A549 (cell line): ENCODE measurements at regions not wholly inside any gene's neighbourhood (a gene's known extent, or its start where the extent isn't known, plus 50 kb on each side); places are given as distances from the start of the nearest gene placed in this dataset.

Experiments used
- ATAC-seq, 2 experiments: fragments of 200-7000 bp in 1 of 2; fragments of >200 bp in 1 of 2; cut with Nextera tagmentation in 1 of 2; cut with Tn5 transposase in 1 of 2; 3 replicates each; pipeline versions ENCODE4 v1.8.0 to v1.9.1; 2018 to 2020; ENCODE audit warnings: mild to moderate bottlenecking in 1 of 2, moderate library complexity in 1 of 2
- CTCF ChIA-PET: fragments of 300-600 bp; sonication (Branson Sonifier 250); formaldehyde crosslinking; extraction: SDS; loops from one replicate; lab custom pipeline; 2021; ENCODE audit warnings: antibody characterized with exemption, inconsistent platforms; lab: Yijun Ruan, JAX
- POLR2A ChIA-PET: fragments of 350-600 bp; formaldehyde crosslinking; extraction: SDS; loops from one replicate; lab custom pipeline; 2021; ENCODE audit warnings: antibody characterized with exemption, inconsistent platforms; lab: Yijun Ruan, JAX
- DNase-seq, 2 experiments: peaks; one replicate each; pipeline versions ENCODE4 v3.0.0 to v3.0.0-alpha.2; 2011 to 2016; ENCODE audit warnings: low read depth in 1 of 2, low spot score in 1 of 2
- FAIRE-seq: peaks from 2 replicates; lab custom pipeline; 2011; peaks lifted over from hg19 to GRCh38; lab: Jason Lieb, UNC
- H3K27ac ChIP-seq, 2 experiments: fragments of >200 bp; sonication (Bioruptor Twin); formaldehyde crosslinking; 3 replicates each; pipeline ENCODE4 v1.5.1; 2016 to 2017
- H3K4me1 ChIP-seq: fragments of >200 bp; sonication (Bioruptor Twin); formaldehyde crosslinking; 3 replicates; pipeline ENCODE4 v1.6.1; 2016
- H3K4me2 ChIP-seq: fragments of >200 bp; sonication (Bioruptor Twin); formaldehyde crosslinking; 3 replicates; pipeline ENCODE4 v1.6.1; 2016
- H3K4me3 ChIP-seq: fragments of >200 bp; sonication (Bioruptor Twin); formaldehyde crosslinking; 3 replicates; pipeline ENCODE4 v1.5.1; 2016
- H3K9me3 ChIP-seq: fragments of >200 bp; sonication (Bioruptor Twin); formaldehyde crosslinking; 3 replicates; pipeline ENCODE4 v1.6.1; 2016
- BCL3 ChIP-seq: fragments of >200 bp; sonication (Bioruptor Twin); formaldehyde crosslinking; IDR thresholded peaks from 3 replicates; pipeline ENCODE4 v1.6.1; 2016
- CBX2 ChIP-seq: fragments of 200-600 bp; sonication (generic); IDR thresholded peaks from 2 replicates; pipeline ENCODE4 v1.6.1; 2016; ENCODE audit warnings: low read depth, mild to moderate bottlenecking, borderline replicate concordance
- CHD2 ChIP-seq: fragments of 150-350 bp; IDR thresholded peaks from 2 replicates; pipeline ENCODE4 v1.6.1; 2014; ENCODE audit warnings: low read length; ENCODE audit not compliant: partially characterized antibody
- CTCF ChIP-seq: fragments of >200 bp; sonication (Bioruptor Twin); formaldehyde crosslinking; IDR thresholded peaks from 3 replicates; pipeline ENCODE4 v1.5.1; 2016
- E2F6 ChIP-seq: IDR thresholded peaks from 2 replicates; pipeline ENCODE4 v1.6.1; 2012; ENCODE audit warnings: low read depth, borderline replicate concordance
- EHF ChIP-seq: fragments of 250-450 bp; sonication (Bioruptor Pico); IDR thresholded peaks from 2 replicates; pipeline ENCODE4 v1.5.0; 2020; ENCODE audit warnings: mild to moderate bottlenecking
- FOSL2 ChIP-seq, 2 experiments: fragments of 450-650 bp in 1 of 2; fragments of >200 bp in 1 of 2; sonication (Bioruptor Twin) in 1 of 2; formaldehyde crosslinking; IDR thresholded peaks; 2 replicates each; pipeline versions ENCODE4 v1.5.0 to v1.6.1; 2016 to 2020; ENCODE audit warnings: mild to moderate bottlenecking in 1 of 2, moderate library complexity in 1 of 2
- HDAC2 ChIP-seq: fragments of 200-600 bp; sonication (generic); IDR thresholded peaks from 2 replicates; pipeline ENCODE4 v1.6.1; 2016
- HMGXB4 ChIP-seq: fragments of 250-450 bp; sonication (Bioruptor Pico); IDR thresholded peaks from 2 replicates; pipeline ENCODE4 v1.5.0; 2021; ENCODE audit warnings: mild to moderate bottlenecking, moderate library complexity, borderline replicate concordance
- JUNB ChIP-seq: fragments of >200 bp; sonication (Bioruptor Twin); formaldehyde crosslinking; IDR thresholded peaks from 2 replicates; pipeline ENCODE4 v1.6.1; 2016
- MAFK ChIP-seq: fragments of 450-650 bp; IDR thresholded peaks from 2 replicates; pipeline ENCODE4 v1.6.1; 2014; ENCODE audit not compliant: partially characterized antibody
- NPAS2 ChIP-seq: fragments of 250-450 bp; sonication (Bioruptor Pico); IDR thresholded peaks from 2 replicates; pipeline ENCODE4 v1.8.0; 2022; ENCODE audit warnings: mild to moderate bottlenecking, moderate library complexity, borderline replicate concordance
- POLR2AphosphoS2 ChIP-seq: conservative IDR thresholded peaks from 2 replicates; pipeline ENCODE4 v1.6.1; 2012; ENCODE audit warnings: low read length, improper control_type of control experiment, inconsistent platforms
- REST ChIP-seq: fragments of 200-600 bp; sonication (generic); IDR thresholded peaks from 2 replicates; pipeline ENCODE4 v1.6.1; 2016; ENCODE audit warnings: antibody characterized with exemption, mild to moderate bottlenecking, moderate library complexity
- RNF2 ChIP-seq: fragments of 200-600 bp; sonication (generic); IDR thresholded peaks from 2 replicates; pipeline ENCODE4 v1.6.1; 2016; ENCODE audit warnings: low read depth, mild to moderate bottlenecking, antibody characterized with exemption, moderate library complexity, borderline replicate concordance
- SREBF2 ChIP-seq: fragments of 450-650 bp; IDR thresholded peaks from 2 replicates; pipeline ENCODE4 v1.6.1; 2014; ENCODE audit warnings: mild to moderate bottlenecking, moderate library complexity
- TP53 ChIP-seq: fragments of 250-450 bp; sonication (Bioruptor Pico); IDR thresholded peaks from 2 replicates; pipeline ENCODE4 v1.5.0; 2021; ENCODE audit warnings: mild to moderate bottlenecking, moderate library complexity
- USF2 ChIP-seq: fragments of 450-650 bp; IDR thresholded peaks from 2 replicates; pipeline ENCODE4 v1.6.1; 2014; ENCODE audit warnings: antibody characterized with exemption
- ZFP36 ChIP-seq: fragments of 450-650 bp; IDR thresholded peaks from 2 replicates; pipeline ENCODE4 v1.6.1; 2014; ENCODE audit warnings: borderline replicate concordance; ENCODE audit not compliant: partially characterized antibody
- WGBS: methylation state at CpG from one replicate; pipeline ENCODE4 v1.1.6; 2017; ENCODE audit errors: missing lambda C conversion rate; 5-methylcytosine and 5-hydroxymethylcytosine counted together

GRCh38 chr5:88939300-88939699 lies 56.3 kb upstream of the MEF2C start:
- ATAC-seq (no peak), FAIRE-seq (no peak), DNase-seq (no peak)
- ChIA-PET CTCF (no interaction called here), POLR2A (no interaction called here)
- Histone ChIP-seq H3K9me3 (no peaks in the 10 kb centered on the region), H3K4me2 (no peak overlapping the region), H3K27ac (no peak overlapping the region), H3K4me1 (no peaks in the 10 kb centered on the region), H3K4me3 (no peak overlapping the region)
- WGBS: 1% methylated on average over 2 of the region's 2 CpGs
- TF ChIP-seq JUNB (no peak), CHD2 (no peak), EHF (CRISPR knock-in tag) (no peak), HDAC2 (no peak), REST (no peak)

GRCh38 chr5:88938488-88938887 lies 55.5 kb upstream of the MEF2C start:
- POLR2A ChIA-PET: no interaction called here
- Histone ChIP-seq H3K4me2 (no peak overlapping the region), H3K4me3 (no peak overlapping the region), H3K27ac (no peak overlapping the region), H3K9me3 (no peaks in the 10 kb centered on the region), H3K4me1 (no peaks in the 10 kb centered on the region)
- DNase-seq (no peak), FAIRE-seq (no peak), ATAC-seq (no peak)
- TF ChIP-seq BCL3: no peak
- 1% methylated on average over 3 of the region's 3 CpGs for WGBS
- CTCF ChIA-PET: no interaction called here

GRCh38 chr5:88937406-88937805 lies 54.4 kb upstream of the MEF2C start:
- H3K27ac ChIP-seq: no peak overlapping the region
- WGBS: 46% methylated on average over 5 of the region's 5 CpGs
- DNase-seq (no peak), FAIRE-seq (no peak), ATAC-seq (no peak)
- H3K9me3 ChIP-seq: no peaks in the 10 kb centered on the region
- no peak overlapping the region for H3K4me2 ChIP-seq
- H3K4me1 ChIP-seq: no peaks in the 10 kb centered on the region
- H3K4me3 ChIP-seq: no peak overlapping the region
- POLR2A ChIA-PET: no interaction called here
- CTCF ChIA-PET: interaction anchor here (0.9 kb wide), 1 partner anchor 12 kb away, joined by 3 read pairs; no protein-coding TSS in a partner anchor
- no peak for TF ChIP-seq RNF2
- no peak for TF ChIP-seq POLR2AphosphoS2
- TF ChIP-seq NPAS2 (CRISPR knock-in tag): no peak
- TF ChIP-seq SREBF2: no peak
- no peak for TF ChIP-seq REST
- no peak for TF ChIP-seq CTCF
- TF ChIP-seq CBX2: no peak
- TF ChIP-seq TP53 (CRISPR knock-in tag): no peak
- TF ChIP-seq FOSL2 (IDR thresholded peaks at IDR 0.05): no peak
- no peak for TF ChIP-seq FOSL2 (CRISPR knock-in tag; IDR thresholded peaks at IDR 0.05)
- no peak for TF ChIP-seq MAFK
- no peak for TF ChIP-seq EHF (CRISPR knock-in tag)
- TF ChIP-seq USF2: no peak
- no peak for TF ChIP-seq E2F6
- no peak for TF ChIP-seq HMGXB4 (CRISPR knock-in tag)
- no peak for TF ChIP-seq ZFP36
